Osteocyte (in vitro differentiated cells): ENCODE measurements at regions not wholly inside any gene's neighbourhood (a gene's known extent, or its start where the extent isn't known, plus 50 kb on each side); places are given as distances from the start of the nearest gene placed in this dataset.

Experiments
- DNase-seq: peaks from one replicate; pipeline ENCODE4 v3.0.0; 2021; ENCODE audit warnings: mixed read lengths; ENCODE audit not compliant: unreplicated experiment; ENCODE audit errors: extremely low spot score
- H3K27ac Mint-ChIP-seq: one replicate; pipeline ENCODE4 v1.8.0; 2021; ENCODE audit warnings: mild to moderate bottlenecking, mixed read lengths; ENCODE audit not compliant: unreplicated experiment
- H3K27me3 Mint-ChIP-seq: one replicate; pipeline ENCODE4 v1.8.0; 2021; ENCODE audit warnings: mixed read lengths; ENCODE audit not compliant: unreplicated experiment
- H3K36me3 Mint-ChIP-seq: one replicate; pipeline ENCODE4 v1.8.0; 2021; ENCODE audit warnings: mixed read lengths; ENCODE audit not compliant: unreplicated experiment
- H3K4me1 Mint-ChIP-seq: one replicate; pipeline ENCODE4 v1.8.0; 2021; ENCODE audit warnings: mixed read lengths; ENCODE audit not compliant: unreplicated experiment
- H3K4me3 Mint-ChIP-seq: one replicate; pipeline ENCODE4 v1.8.0; 2021; ENCODE audit warnings: mild to moderate bottlenecking, moderate library complexity, mixed read lengths; ENCODE audit not compliant: unreplicated experiment
- H3K9me3 Mint-ChIP-seq: one replicate; pipeline ENCODE4 v1.8.0; 2021; ENCODE audit warnings: mixed read lengths; ENCODE audit not compliant: unreplicated experiment
- CTCF ChIP-seq: fragments of 200-600 bp; sonication (generic); IDR thresholded peaks from 2 replicates; pipeline ENCODE4 v1.5.0; 2021; ENCODE audit warnings: antibody characterized with exemption, mild to moderate bottlenecking, moderate library complexity

DNA sequence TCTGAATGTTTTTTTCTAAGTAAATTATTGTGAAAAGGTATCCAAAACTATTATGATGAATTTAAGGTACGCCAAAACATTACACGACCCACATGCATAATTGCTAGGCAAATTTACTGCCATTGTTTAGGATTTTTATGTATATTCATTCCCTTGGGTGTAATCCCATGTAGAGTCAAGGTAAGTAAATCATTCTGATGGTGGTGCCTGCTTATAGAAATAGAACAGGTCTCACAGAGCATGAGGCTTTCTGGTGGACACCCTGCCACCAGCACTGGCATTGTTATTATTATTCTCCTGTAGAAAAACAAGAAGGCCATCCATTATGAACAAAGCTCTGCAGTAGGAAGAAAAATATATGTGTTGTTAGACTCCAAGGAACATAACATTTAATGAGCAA, 111.7 kb upstream of the ZNF804B start:
- no peaks in the 10 kb centered on the region for H3K36me3 Mint-ChIP-seq
- TF ChIP-seq CTCF = no peak
- H3K9me3 Mint-ChIP-seq = peaks cover 30% of the 10 kb centered on the region
- H3K4me1 Mint-ChIP-seq = no peaks in the 10 kb centered on the region
- H3K27me3 Mint-ChIP-seq = no peaks in the 10 kb centered on the region
- no peak overlapping the region for H3K4me3 Mint-ChIP-seq
- no peak overlapping the region for H3K27ac Mint-ChIP-seq
- DNase-seq = no peak

GRCh38 chr7:88638583-88638982, 120.9 kb upstream of the ZNF804B start:
- Mint-ChIP-seq H3K9me3 (no peaks in the 10 kb centered on the region), H3K4me3 (no peak overlapping the region), H3K4me1 (no peaks in the 10 kb centered on the region), H3K27me3 (no peaks in the 10 kb centered on the region), H3K36me3 (no peaks in the 10 kb centered on the region), H3K27ac (no peak overlapping the region)
- no peak for TF ChIP-seq CTCF
- no peak for DNase-seq

DNA sequence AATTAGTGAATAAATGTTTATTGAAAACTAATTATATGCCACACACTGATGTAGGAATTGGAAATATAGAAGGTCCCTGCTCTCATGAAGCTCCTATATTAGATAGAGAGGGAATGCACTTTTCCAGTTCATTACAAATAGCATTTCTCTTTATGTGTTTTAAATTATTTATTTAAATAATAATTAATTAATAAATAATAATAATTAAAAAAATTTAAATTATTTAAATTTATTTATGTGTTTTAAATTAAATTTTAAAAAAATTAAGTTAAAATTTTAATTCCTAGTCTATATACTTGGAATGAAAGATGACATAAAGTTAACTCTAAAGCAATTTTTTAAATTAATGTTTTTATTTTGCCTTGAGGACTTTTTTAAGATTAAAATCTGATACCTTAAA, 121.7 kb upstream of the ZNF804B start:
- DNase-seq = no peak
- Mint-ChIP-seq H3K4me1 (no peaks in the 10 kb centered on the region), H3K36me3 (no peaks in the 10 kb centered on the region), H3K27ac (no peak overlapping the region), H3K9me3 (no peaks in the 10 kb centered on the region), H3K27me3 (no peaks in the 10 kb centered on the region), H3K4me3 (no peak overlapping the region)
- no peak for TF ChIP-seq CTCF

GRCh38 chr7:88635149-88635548, 124.4 kb upstream of the ZNF804B start:
- Mint-ChIP-seq H3K9me3 (no peaks in the 10 kb centered on the region), H3K27me3 (no peaks in the 10 kb centered on the region), H3K36me3 (no peaks in the 10 kb centered on the region), H3K4me3 (no peak overlapping the region), H3K4me1 (no peaks in the 10 kb centered on the region), H3K27ac (no peak overlapping the region)
- TF ChIP-seq CTCF = no peak
- no peak for DNase-seq

DNA sequence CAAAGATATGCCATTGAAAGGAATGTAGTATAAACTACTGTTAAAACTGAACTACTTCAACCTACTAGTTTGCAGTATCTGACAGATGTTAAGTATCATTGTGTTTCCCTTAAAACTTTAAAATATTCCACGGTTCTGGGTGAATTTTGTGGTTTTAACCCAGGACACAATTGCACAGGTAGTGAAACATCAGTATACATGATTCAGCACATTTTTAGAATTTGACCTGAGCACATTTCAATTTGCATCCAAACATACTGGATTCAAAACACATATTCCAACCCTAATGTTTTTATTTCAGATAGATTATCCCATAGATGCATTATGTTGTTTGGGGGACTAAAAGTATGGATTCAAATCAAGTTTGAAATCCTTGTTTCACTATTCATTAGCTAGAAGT, 129.9 kb upstream of the ZNF804B start:
- no peaks in the 10 kb centered on the region for H3K4me1 Mint-ChIP-seq
- H3K4me3 Mint-ChIP-seq = no peak overlapping the region
- H3K36me3 Mint-ChIP-seq = no peaks in the 10 kb centered on the region
- TF ChIP-seq CTCF = no peak
- H3K27ac Mint-ChIP-seq = no peak overlapping the region
- H3K27me3 Mint-ChIP-seq = no peaks in the 10 kb centered on the region
- no peak for DNase-seq
- H3K9me3 Mint-ChIP-seq = peaks cover 5% of the 10 kb centered on the region
